Activated CD8-positive, alpha-beta memory T cell treated with anti-CD3 and anti-CD28 coated beads for 48 hours (primary cell): ENCODE measurements at regions not wholly inside any gene's neighbourhood (a gene's known extent, or its start where the extent isn't known, plus 50 kb on each side); places are given as distances from the start of the nearest gene placed in this dataset.

Experiments
- DNase-seq, 3 experiments: peaks; one replicate each; pipeline ENCODE4 v3.0.0-alpha.2; 2020; ENCODE audit warnings: low read depth in 2 of 3, low spot score in 2 of 3

DNA sequence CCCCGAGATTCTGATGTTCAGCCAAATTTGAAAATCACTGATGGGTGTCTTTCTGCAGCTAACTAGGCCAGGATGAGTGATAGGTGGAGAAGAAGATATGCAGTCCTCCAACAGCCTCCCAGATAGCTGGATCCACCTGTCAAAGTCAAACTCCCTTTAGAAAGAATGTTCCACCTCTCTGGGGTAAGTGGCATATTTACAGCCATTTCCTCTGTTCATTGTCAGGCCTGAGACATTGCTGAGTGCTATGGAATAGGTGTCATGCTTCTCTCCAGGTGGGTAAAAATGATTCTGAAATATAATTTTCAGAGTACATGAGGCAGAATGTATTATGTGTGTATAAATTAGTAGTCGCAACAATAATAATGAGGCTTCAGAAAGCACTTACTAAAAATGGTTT is 316.8 kb downstream of the TTLL7 start:
- DNase-seq, result no peak

- DNase-seq, result no peak
Measured at GRCh38 chr1:83676106-83676505, 322.8 kb downstream of the TTLL7 start.

DNA sequence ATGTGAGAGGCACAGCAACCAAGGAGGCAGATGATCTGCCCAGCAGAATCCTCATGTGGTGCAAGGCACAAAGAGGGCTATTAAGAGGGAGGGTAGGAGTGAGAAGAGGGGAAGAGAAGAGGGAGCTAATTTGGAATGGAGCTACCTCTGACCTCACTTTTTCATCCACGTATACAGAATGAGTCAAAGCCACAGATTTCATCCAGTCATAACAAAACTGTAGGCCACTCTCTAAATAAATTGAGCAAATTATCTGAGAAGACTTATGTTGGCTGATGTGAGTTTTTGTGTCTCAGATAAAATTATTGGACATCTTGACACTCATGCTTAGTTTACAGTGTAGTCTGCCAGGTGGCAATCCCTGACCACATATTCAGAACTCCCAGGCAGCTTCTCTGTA is 325.6 kb downstream of the TTLL7 start:
- DNase-seq, result no peak

GRCh38 chr1:83671586-83671985 is 327.3 kb downstream of the TTLL7 start:
- DNase-seq, result no peak

DNA sequence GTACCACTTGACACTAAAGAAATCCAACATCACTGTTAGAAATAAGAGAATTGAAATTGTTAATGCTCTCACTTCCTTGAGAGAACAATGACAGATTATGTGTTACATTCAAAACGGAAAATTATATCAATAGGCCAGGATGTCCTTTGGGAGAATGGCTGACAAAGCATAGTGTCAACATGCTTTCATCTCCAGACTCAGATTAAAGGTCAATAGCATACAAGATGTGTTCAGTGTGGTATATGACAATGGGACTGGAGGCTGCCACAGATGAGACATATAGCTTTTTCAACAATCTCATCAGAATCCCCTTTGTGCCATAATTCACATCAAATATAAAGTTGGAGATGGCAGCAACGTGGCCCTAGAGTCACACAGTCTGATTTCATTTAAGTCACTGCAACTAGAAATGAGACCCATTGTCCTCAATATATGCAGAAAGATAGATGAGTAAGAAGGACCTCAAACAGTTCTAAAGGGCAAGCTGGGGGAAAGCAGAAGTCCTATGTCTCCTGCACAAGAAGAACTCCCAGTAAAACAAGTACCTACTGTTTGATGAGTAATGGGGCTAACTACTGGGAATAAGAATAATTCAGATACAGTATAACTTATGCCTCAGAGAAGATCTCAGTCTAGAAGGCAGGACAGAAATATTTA is 327.9 kb downstream of the TTLL7 start:
- DNase-seq, result no peak

- DNase-seq, result no peak
Measured at GRCh38 chr1:83641796-83642443, 357.0 kb downstream of the TTLL7 start.

- no peak for DNase-seq
Measured at GRCh38 chr1:83641206-83641658, 357.7 kb downstream of the TTLL7 start.

- no peak for DNase-seq
Measured at GRCh38 chr1:83639785-83640184, 359.1 kb downstream of the TTLL7 start.

GRCh38 chr1:83637586-83637985 is 361.3 kb downstream of the TTLL7 start:
- DNase-seq, result no peak

- DNase-seq, result no peak
Measured at GRCh38 chr1:83637009-83637408, 361.9 kb downstream of the TTLL7 start.

DNA sequence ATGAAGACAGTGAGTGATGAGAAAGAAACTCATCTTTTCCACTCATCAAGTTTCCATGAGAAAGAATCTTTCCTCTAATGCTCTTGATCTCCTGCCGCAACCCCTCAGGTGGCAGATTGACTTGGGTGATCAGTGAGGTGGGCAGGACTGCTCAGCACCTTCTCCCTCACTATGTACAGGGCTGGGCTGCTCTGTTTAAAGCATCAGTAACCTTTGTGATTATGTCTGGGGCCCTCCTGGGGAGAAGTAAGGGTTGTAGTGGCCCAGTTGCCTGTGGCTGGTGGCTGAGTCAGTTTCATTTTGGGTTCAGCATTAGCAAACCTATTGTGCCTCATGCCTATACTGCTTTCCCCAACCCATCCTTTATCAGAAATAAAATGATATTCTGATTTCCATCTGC is 366.0 kb downstream of the TTLL7 start:
- no peak for DNase-seq

GRCh38 chr1:83631851-83632250 is 367.1 kb downstream of the TTLL7 start:
- no peak for DNase-seq

GRCh38 chr1:83627045-83627444 is 371.9 kb downstream of the TTLL7 start:
- DNase-seq, result no peak

DNA sequence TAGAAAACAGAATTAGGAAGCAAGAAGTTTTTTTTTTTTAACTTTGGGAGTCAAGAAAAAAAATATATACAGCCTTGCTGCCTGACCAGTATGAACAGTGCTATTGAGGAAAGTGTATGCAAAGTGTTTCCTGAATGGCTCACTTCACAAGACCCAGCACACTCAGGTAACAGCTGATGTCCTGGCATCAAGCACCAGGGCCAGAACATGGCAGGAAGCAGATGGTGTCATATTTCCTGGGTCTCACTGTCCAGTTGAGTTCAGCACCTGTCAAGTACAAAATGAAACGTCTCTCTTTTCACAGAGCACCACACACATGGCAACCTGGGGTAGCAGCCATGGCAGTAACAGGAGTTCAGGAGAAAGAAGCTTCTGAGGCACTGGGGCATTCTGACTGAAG is 372.3 kb downstream of the TTLL7 start:
- DNase-seq, result no peak

DNA sequence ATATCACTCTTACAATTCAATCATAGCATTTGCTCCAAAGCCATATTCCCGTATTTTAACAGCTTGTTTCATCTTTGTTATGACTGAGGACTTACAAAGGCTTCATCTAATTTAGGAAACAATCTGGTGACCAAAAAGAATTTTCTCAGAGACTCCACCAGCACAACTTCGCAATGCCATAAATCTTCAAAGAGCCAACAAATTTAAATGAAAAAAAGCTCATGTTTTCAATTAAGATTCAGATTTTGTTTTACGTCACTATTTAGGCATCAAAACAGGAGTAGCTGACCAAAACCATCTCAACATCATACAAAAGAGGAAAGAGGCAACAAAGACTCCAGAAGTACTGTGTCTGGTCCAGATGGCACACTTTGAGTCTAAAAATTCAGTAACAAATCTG is 373.3 kb downstream of the TTLL7 start:
- DNase-seq, result no peak

DNA sequence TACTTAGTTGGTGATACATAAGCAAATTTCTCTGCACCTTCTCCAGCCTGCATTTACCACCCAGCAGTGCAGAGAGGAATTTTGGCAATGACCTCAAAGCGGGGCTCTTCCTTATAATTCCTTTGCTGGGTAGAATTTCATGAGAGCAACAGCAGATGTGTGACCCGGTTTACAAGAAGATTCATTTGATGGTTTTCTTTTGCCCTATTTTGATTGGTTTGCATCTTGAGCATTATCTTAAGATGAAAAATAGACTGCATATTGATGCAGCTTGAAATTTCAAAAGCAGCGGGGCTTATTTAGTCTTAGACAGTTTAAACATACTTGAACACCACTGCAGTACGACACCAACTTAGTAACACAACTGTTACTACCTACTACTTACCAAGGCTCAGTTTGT is 378.9 kb downstream of the TTLL7 start:
- no peak for DNase-seq

- no peak for DNase-seq
Measured at GRCh38 chr1:83619170-83619896, 379.6 kb downstream of the TTLL7 start.

GRCh38 chr1:83617883-83618282 is 381.0 kb downstream of the TTLL7 start:
- DNase-seq, result no peak

DNA sequence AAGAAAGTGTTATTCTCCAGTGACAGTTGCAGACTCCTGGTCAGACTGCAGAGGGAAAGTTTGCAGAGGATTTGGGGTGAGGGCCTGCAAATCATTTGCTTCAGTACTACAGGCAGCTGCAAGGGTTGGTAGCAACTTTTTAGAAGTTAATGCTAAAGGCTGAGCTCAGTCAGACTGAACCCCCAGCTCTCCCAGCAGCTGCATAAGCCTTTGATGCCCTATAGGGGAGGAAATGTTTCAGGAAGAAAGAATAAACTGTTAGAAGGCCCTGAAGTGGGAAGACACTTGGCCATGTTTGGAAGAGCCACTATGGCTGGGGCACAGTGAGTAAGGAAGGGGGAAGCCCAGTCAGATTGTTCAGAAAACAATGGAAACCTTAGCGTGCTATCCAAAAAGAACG is 383.6 kb downstream of the TTLL7 start:
- no peak for DNase-seq

- no peak for DNase-seq
Measured at GRCh38 chr1:83606416-83606955, 392.4 kb downstream of the TTLL7 start.

GRCh38 chr1:83596331-83596730 is 402.6 kb downstream of the TTLL7 start:
- no peak for DNase-seq

GRCh38 chr1:83593073-83593472 is 405.9 kb downstream of the TTLL7 start:
- DNase-seq, result no peak
